Breast epithelium (tissue), 4 donors: ENCODE measurements at regions not wholly inside any gene's neighbourhood (a gene's known extent, or its start where the extent isn't known, plus 50 kb on each side); places are given as distances from the start of the nearest gene placed in this dataset.

Experiments used
- DNase-seq, 2 donors: peaks; one replicate each; pipeline ENCODE4 v3.0.0-alpha.2; 2019; ENCODE audit warnings: low spot score in 2 of 2
- H3K27ac ChIP-seq, 2 donors: fragments of 200-600 bp; sonication (generic) in 1 of 2; one replicate each; pipeline ENCODE4 v1.5.1; 2016 to 2019; ENCODE audit warnings: mild to moderate bottlenecking in 1 of 2
- H3K27me3 ChIP-seq, 2 donors: fragments of 200-600 bp; sonication (generic) in 1 of 2; one replicate each; pipeline versions ENCODE4 v1.5.1 to v1.6.0; 2017 to 2019; ENCODE audit warnings: control low read depth in 1 of 2, mild to moderate bottlenecking in 1 of 2
- H3K36me3 ChIP-seq: fragments of 200-600 bp; one replicate; pipeline ENCODE4 v1.5.1; 2019
- H3K4me1 ChIP-seq, 2 donors: fragments of 200-600 bp; sonication (generic); one replicate each; pipeline ENCODE4 v1.5.1; 2016 to 2019; ENCODE audit warnings: control low read depth in 1 of 2
- H3K4me3 ChIP-seq, 3 donors: fragments of 200-600 bp; sonication (generic); 1 replicate in 2 of 3; 2 replicates in 1 of 3; pipeline ENCODE4 v1.5.1; 2016 to 2019; ENCODE audit warnings: mild to moderate bottlenecking in 3 of 3, moderate library complexity in 2 of 3
- H3K9me3 ChIP-seq, 2 donors: fragments of 200-600 bp; sonication (generic) in 1 of 2; one replicate each; pipeline ENCODE4 v1.5.1; 2016 to 2019; ENCODE audit warnings: control low read depth in 1 of 2
- CTCF ChIP-seq, 3 donors: fragments of 450-650 bp; IDR thresholded peaks; one replicate each; pipeline ENCODE4 v1.5.1; 2016 to 2017; ENCODE audit warnings: antibody characterized with exemption in 3 of 3, mild to moderate bottlenecking in 3 of 3, moderate library complexity in 3 of 3
- POLR2A ChIP-seq: fragments of 450-650 bp; IDR thresholded peaks from one replicate; pipeline ENCODE4 v1.6.1; 2016; ENCODE audit warnings: antibody characterized with exemption, mild to moderate bottlenecking, moderate library complexity
- POLR2AphosphoS5 ChIP-seq, 3 donors: sonication (generic); formaldehyde crosslinking; IDR thresholded peaks; one replicate each; pipeline ENCODE4 v1.6.1; 2017; ENCODE audit warnings: antibody characterized with exemption in 3 of 3
- intact Hi-C: fragments of 100-400 bp; cut with DNase I; formaldehyde crosslinking; loops from one replicate; pipeline ENCODE4 v1.15.1; 2023; ENCODE audit warnings: low total_unique reads

GRCh38 chr10:121265360-121266123 is 332.7 kb downstream of the FGFR2 start:
- TF ChIP-seq POLR2AphosphoS5 (IDR thresholded peaks at IDR 0.05), result no peak
- no peak for TF ChIP-seq CTCF (IDR thresholded peaks at IDR 0.05)
- TF ChIP-seq POLR2A, result no peak
- no peaks in the 10 kb centered on the region for H3K36me3 ChIP-seq
- no peaks in the 10 kb centered on the region for H3K27me3 ChIP-seq
- no peak overlapping the region for H3K4me3 ChIP-seq
- DNase-seq, result no peak
- H3K9me3 ChIP-seq, result no peaks in the 10 kb centered on the region
- no peaks in the 10 kb centered on the region for H3K4me1 ChIP-seq
- intact Hi-C loops, result no loop called here
- H3K27ac ChIP-seq, result no peak overlapping the region

- no peaks in the 10 kb centered on the region for H3K36me3 ChIP-seq
- intact Hi-C loops, result no loop called here
- H3K4me1 ChIP-seq, result no peaks in the 10 kb centered on the region
- no peak for TF ChIP-seq POLR2AphosphoS5 (IDR thresholded peaks at IDR 0.05)
- TF ChIP-seq CTCF (IDR thresholded peaks at IDR 0.05), result no peak
- TF ChIP-seq POLR2A, result no peak
- H3K4me3 ChIP-seq, result no peak overlapping the region
- DNase-seq, result no peak
- no peaks in the 10 kb centered on the region for H3K9me3 ChIP-seq
- peaks cover 0 to 7% of the 10 kb centered on the region in 2 donors for H3K27me3 ChIP-seq
- no peak overlapping the region for H3K27ac ChIP-seq
Measured at GRCh38 chr10:121266370-121266769, 331.9 kb downstream of the FGFR2 start.

GRCh38 chr10:121267236-121268003 is 330.8 kb downstream of the FGFR2 start:
- DNase-seq, result no peak
- H3K4me1 ChIP-seq, result no peaks in the 10 kb centered on the region
- no peaks in the 10 kb centered on the region for H3K36me3 ChIP-seq
- H3K9me3 ChIP-seq, result no peaks in the 10 kb centered on the region
- H3K27me3 ChIP-seq, result peaks cover 0 to 9% of the 10 kb centered on the region in 2 donors
- TF ChIP-seq POLR2AphosphoS5 (IDR thresholded peaks at IDR 0.05) (no peak), POLR2A (no peak), CTCF (IDR thresholded peaks at IDR 0.05) (no peak)
- no peak overlapping the region for H3K27ac ChIP-seq
- intact Hi-C loops, result no loop called here
- no peak overlapping the region for H3K4me3 ChIP-seq

- TF ChIP-seq CTCF (IDR thresholded peaks at IDR 0.05) (no peak), POLR2A (no peak), POLR2AphosphoS5 (IDR thresholded peaks at IDR 0.05) (no peak)
- no peak overlapping the region for H3K4me3 ChIP-seq
- intact Hi-C loops, result no loop called here
- H3K9me3 ChIP-seq, result no peaks in the 10 kb centered on the region
- H3K27me3 ChIP-seq, result peaks cover 0 to 9% of the 10 kb centered on the region in 2 donors
- H3K36me3 ChIP-seq, result no peaks in the 10 kb centered on the region
- no peaks in the 10 kb centered on the region for H3K4me1 ChIP-seq
- no peak for DNase-seq
- no peak overlapping the region for H3K27ac ChIP-seq
Measured at GRCh38 chr10:121268363-121268762, 329.9 kb downstream of the FGFR2 start.

- Histone ChIP-seq H3K27me3 (peaks cover 0 to 9% of the 10 kb centered on the region in 2 donors), H3K36me3 (no peaks in the 10 kb centered on the region), H3K4me3 (no peak overlapping the region), H3K4me1 (no peaks in the 10 kb centered on the region), H3K9me3 (no peaks in the 10 kb centered on the region), H3K27ac (no peak overlapping the region)
- intact Hi-C loops, result no loop called here
- no peak for DNase-seq
- TF ChIP-seq CTCF (IDR thresholded peaks at IDR 0.05) (no peak), POLR2AphosphoS5 (IDR thresholded peaks at IDR 0.05) (no peak), POLR2A (no peak)
Measured at GRCh38 chr10:121268863-121269432, 329.3 kb downstream of the FGFR2 start.
